ENCODE measurements at regions not wholly inside any gene's neighbourhood (a gene's known extent, or its start where the extent isn't known, plus 50 kb on each side); places are given as distances from the start of the nearest gene placed in this dataset.
A peak's percentile ranks its signal among the peaks of the same experiment; 100 is the strongest.
"Not testable (repeated sequence)": the region's sequence is repeated elsewhere in the genome, so short reads cannot be mapped to it uniquely, and the experiment has no call there.

DNA sequence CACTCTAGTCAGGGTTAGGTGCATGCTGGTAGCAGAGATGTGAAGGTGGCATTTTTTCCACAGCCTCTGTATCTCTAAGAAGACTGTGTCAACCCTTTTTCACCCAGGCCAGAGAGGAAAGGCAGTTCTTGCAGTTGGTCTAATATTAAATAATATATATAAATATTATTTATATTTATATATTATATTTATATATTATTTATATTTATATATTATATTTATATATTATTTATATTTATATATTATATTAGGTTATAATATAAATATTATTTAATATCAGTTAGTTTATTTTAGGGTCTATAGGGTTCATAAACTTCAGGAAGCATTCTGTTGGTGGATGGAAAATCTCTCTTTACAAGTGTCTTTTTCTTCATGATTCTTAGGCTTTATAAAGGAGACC, 218.6 kb upstream of the DMRTA1 start:
- H3K36me3 ChIP-seq, result no peaks in the 10 kb centered on the region
- no peaks in the 10 kb centered on the region for H3K4me1 ChIP-seq
- no peak for DNase-seq
- ATAC-seq, result no peak
- TF ChIP-seq, protein P1, sequence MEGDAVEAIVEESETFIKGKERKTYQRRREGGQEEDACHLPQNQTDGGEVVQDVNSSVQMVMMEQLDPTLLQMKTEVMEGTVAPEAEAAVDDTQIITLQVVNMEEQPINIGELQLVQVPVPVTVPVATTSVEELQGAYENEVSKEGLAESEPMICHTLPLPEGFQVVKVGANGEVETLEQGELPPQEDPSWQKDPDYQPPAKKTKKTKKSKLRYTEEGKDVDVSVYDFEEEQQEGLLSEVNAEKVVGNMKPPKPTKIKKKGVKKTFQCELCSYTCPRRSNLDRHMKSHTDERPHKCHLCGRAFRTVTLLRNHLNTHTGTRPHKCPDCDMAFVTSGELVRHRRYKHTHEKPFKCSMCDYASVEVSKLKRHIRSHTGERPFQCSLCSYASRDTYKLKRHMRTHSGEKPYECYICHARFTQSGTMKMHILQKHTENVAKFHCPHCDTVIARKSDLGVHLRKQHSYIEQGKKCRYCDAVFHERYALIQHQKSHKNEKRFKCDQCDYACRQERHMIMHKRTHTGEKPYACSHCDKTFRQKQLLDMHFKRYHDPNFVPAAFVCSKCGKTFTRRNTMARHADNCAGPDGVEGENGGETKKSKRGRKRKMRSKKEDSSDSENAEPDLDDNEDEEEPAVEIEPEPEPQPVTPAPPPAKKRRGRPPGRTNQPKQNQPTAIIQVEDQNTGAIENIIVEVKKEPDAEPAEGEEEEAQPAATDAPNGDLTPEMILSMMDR (IDR thresholded peaks at IDR 0.05), result no peak
- intact Hi-C loops (cut with DNase I), result no loop called here
- no peaks in the 10 kb centered on the region for H3K9me3 ChIP-seq
- no peaks in the 10 kb centered on the region for H3K27me3 ChIP-seq (ENCODE audit: low read depth)
- H3K4me3 ChIP-seq, result no peak overlapping the region
- H3K27ac ChIP-seq, result no peak overlapping the region

DNA sequence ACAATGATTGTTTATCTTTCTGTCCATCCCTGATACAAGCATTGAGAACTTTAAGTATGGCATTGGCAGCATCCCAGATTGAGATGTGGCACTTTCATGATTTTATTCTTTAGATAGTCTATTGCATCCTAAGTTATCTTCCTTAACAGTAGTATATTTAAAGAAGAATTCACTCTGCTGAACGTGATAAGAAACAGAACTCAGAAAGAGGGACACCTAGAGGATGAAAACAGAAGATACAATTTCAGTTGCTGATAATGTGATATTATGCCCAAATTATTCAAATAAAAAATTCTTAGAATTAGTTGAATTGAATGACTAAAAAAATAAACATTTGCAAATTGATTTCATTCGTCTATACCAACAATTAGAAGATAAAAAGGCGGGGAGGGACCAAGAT, 218.1 kb upstream of the DMRTA1 start:
- Histone ChIP-seq H3K9me3 (no peaks in the 10 kb centered on the region), H3K36me3 (no peaks in the 10 kb centered on the region), H3K27me3 (ENCODE audit: low read depth) (no peaks in the 10 kb centered on the region), H3K4me3 (no peak overlapping the region), H3K4me1 (no peaks in the 10 kb centered on the region), H3K27ac (no peak overlapping the region)
- TF ChIP-seq, protein P1 (IDR thresholded peaks at IDR 0.05), result peak; percentile 31
- intact Hi-C loops (cut with DNase I), result no loop called here
- DNase-seq, result no peak
- no peak for ATAC-seq

GRCh38 chr9:22229069-22229468, 217.6 kb upstream of the DMRTA1 start:
- TF ChIP-seq, protein P1 (IDR thresholded peaks at IDR 0.05), result no peak
- intact Hi-C loops (cut with DNase I), result no loop called here
- no peak overlapping the region for H3K4me3 ChIP-seq
- ATAC-seq (no peak), DNase-seq (no peak)
- H3K27me3 ChIP-seq (ENCODE audit: low read depth), result no peaks in the 10 kb centered on the region
- H3K9me3 ChIP-seq, result no peaks in the 10 kb centered on the region
- H3K36me3 ChIP-seq, result no peaks in the 10 kb centered on the region
- H3K4me1 ChIP-seq, result no peaks in the 10 kb centered on the region
- no peak overlapping the region for H3K27ac ChIP-seq

DNA sequence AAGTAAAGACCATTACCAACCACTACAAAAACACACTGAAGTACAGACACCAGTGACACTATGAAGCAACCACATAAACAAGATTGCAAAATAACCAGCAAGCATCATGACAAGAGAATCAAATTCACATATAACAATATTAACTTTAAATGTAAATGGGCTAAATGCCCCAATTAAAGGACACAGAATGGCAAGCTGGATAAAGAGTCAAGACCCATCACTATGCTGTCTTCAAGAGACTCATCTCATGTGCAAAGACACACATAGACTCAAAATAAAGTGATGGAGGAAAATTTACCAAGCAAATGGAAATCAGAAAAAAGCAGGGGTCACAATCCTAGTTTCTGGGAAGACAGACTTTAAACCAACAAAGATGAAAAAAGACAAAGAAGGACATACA, 215.3 kb upstream of the DMRTA1 start:
- not testable (repeated sequence) for H3K27ac ChIP-seq; DNase-seq; H3K4me1 ChIP-seq; H3K4me3 ChIP-seq; H3K36me3 ChIP-seq; H3K27me3 ChIP-seq (ENCODE audit: low read depth); ATAC-seq; H3K9me3 ChIP-seq
- intact Hi-C loops (cut with DNase I), result loop anchor here (10.0 kb wide), 1 partner anchor 417 kb away; no protein-coding TSS in a partner anchor

GRCh38 chr9:22232971-22233370, 213.7 kb upstream of the DMRTA1 start:
- ATAC-seq, result no peak
- intact Hi-C loops (cut with DNase I), result loop anchor here (10.0 kb wide), 1 partner anchor 418 kb away; no protein-coding TSS in a partner anchor
- no peak overlapping the region for H3K4me3 ChIP-seq

More at GRCh38 chr9:22232971-22233370, 213.7 kb upstream of the DMRTA1 start:
- Histone ChIP-seq H3K27ac (no peak overlapping the region), H3K36me3 (no peaks in the 10 kb centered on the region), H3K9me3 (no peaks in the 10 kb centered on the region), H3K27me3 (ENCODE audit: low read depth) (no peaks in the 10 kb centered on the region), H3K4me1 (no peaks in the 10 kb centered on the region)
- DNase-seq, result no peak
- TF ChIP-seq, protein P1 (IDR thresholded peaks at IDR 0.05), result no peak
